Transverse colon (tissue), 4 donors: ENCODE measurements at regions not wholly inside any gene's neighbourhood (a gene's known extent, or its start where the extent isn't known, plus 50 kb on each side); places are given as distances from the start of the nearest gene placed in this dataset.

ENCODE experiments used
- EP300 ChIP-seq: sonication (generic); formaldehyde crosslinking; IDR thresholded peaks from one replicate; pipeline ENCODE4 v1.6.1; 2017; ENCODE audit warnings: antibody characterized with exemption, low read depth
- POLR2AphosphoS5 ChIP-seq, 3 donors: sonication (generic); formaldehyde crosslinking; IDR thresholded peaks; one replicate each; pipeline ENCODE4 v1.6.1; 2016; ENCODE audit warnings: antibody characterized with exemption in 3 of 3
- TF ChIP-seq, protein P1 (sequence below), 5 experiments: fragments of 200-600 bp in 3 of 5; fragments of 450-650 bp in 2 of 5; sonication (generic) in 3 of 5; IDR thresholded peaks; 1 replicate in 2 of 5; 2 replicates in 3 of 5; pipeline ENCODE4 v1.5.1; 2016 to 2017; ENCODE audit warnings: antibody characterized with exemption in 5 of 5, inconsistent platforms in 3 of 5, mild to moderate bottlenecking in 2 of 5, moderate library complexity in 1 of 5

DNA sequence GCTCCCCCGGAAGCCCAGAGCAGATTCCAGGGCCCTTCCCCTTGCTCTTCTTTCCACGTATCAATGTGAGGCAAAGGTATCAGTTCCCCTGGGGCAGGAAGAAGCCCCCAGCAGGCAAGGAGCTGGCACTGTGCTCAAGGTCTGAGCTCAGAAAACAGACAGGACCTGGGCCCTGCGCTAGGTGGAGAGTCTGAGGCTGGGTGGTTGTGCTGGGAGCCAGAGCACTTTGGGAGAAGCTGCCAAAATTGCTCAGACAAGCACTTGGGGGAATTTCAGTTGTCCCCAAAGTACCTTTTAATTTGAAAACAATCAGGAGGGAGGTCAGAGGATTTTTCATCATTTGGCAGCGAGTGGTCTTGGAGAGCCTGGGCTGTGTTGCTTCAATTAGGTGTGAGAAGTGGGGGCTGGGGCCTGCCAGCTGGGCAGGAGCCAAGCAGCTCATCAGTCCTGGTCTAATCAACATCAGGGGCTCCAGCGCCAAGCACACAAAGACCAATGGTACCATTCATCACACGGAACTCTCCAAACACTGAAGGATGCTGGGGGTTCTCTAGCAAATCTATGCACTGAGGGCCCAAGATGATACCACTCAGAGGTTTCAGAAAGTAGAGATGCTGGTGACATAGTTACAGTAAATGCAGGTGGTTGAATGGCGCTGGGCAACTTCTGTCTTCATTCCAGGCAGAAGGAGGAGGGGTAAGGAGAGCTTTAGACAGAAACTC is 176.5 kb downstream of the SNX18 start:
- TF ChIP-seq, protein P1, sequence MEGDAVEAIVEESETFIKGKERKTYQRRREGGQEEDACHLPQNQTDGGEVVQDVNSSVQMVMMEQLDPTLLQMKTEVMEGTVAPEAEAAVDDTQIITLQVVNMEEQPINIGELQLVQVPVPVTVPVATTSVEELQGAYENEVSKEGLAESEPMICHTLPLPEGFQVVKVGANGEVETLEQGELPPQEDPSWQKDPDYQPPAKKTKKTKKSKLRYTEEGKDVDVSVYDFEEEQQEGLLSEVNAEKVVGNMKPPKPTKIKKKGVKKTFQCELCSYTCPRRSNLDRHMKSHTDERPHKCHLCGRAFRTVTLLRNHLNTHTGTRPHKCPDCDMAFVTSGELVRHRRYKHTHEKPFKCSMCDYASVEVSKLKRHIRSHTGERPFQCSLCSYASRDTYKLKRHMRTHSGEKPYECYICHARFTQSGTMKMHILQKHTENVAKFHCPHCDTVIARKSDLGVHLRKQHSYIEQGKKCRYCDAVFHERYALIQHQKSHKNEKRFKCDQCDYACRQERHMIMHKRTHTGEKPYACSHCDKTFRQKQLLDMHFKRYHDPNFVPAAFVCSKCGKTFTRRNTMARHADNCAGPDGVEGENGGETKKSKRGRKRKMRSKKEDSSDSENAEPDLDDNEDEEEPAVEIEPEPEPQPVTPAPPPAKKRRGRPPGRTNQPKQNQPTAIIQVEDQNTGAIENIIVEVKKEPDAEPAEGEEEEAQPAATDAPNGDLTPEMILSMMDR (IDR thresholded peaks at IDR 0.05): no peak
- TF ChIP-seq EP300 (no peak), POLR2AphosphoS5 (IDR thresholded peaks at IDR 0.05) (no peak)
